HG03432 (cell line): ENCODE measurements at regions not wholly inside any gene's neighbourhood (a gene's known extent, or its start where the extent isn't known, plus 50 kb on each side); places are given as distances from the start of the nearest gene placed in this dataset.
"Not testable (repeated sequence)": the region's sequence is repeated elsewhere in the genome, so short reads cannot be mapped to it uniquely, and the experiment has no call there.

Source experiments
- ATAC-seq: cut with Tn5 transposase; IDR thresholded peaks from one replicate; pipeline ENCODE4 v1.9.1; 2021; ENCODE audit warnings: mild to moderate bottlenecking, moderate library complexity; ENCODE audit not compliant: unreplicated experiment

GRCh38 chr5:92610435-92610834 lies 970.6 kb downstream of the NR2F1-AS1 start:
- ATAC-seq = not testable (repeated sequence)

- no peak for ATAC-seq
These were observed 975.4 kb downstream of the NR2F1-AS1 start for GRCh38 chr5:92605591-92605990.

DNA sequence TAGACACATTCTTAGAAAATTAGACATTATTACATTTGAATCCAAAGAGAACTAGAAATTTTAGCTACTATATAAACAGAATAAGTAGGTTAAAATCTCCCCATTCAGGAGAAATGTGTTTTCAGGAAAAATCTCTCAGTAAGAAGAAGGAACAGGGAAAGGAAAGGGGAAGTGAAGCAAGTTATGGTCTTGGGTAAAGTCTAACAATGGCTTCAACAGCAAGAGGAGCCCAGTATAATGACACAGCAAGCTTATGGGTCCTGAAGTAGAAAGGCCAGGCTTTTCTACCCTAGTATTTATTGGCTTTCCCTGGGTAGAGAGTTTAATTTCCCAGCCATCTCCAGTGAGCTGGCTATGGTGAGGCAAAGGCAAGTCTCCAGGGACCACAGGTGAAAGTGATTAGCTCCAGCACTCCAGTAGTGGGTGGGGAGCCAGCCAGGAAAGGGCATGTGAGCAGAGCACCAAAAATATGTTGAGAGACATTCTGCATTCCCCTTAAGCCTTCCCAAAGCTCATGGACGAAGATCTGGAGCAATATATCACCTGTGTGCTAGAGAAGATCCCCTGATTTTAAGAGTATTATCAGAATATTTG lies 981.7 kb downstream of the NR2F1-AS1 start:
- ATAC-seq = no peak

- ATAC-seq = no peak
These were observed 987.0 kb downstream of the NR2F1-AS1 start for GRCh38 chr5:92594031-92594430.

GRCh38 chr5:92588876-92589275 lies 992.1 kb downstream of the NR2F1-AS1 start:
- no peak for ATAC-seq

- no peak for ATAC-seq
These were observed 999.3 kb downstream of the NR2F1-AS1 start for GRCh38 chr5:92581690-92582089.

GRCh38 chr5:92581249-92581648 lies 999.8 kb downstream of the NR2F1-AS1 start:
- ATAC-seq = no peak

DNA sequence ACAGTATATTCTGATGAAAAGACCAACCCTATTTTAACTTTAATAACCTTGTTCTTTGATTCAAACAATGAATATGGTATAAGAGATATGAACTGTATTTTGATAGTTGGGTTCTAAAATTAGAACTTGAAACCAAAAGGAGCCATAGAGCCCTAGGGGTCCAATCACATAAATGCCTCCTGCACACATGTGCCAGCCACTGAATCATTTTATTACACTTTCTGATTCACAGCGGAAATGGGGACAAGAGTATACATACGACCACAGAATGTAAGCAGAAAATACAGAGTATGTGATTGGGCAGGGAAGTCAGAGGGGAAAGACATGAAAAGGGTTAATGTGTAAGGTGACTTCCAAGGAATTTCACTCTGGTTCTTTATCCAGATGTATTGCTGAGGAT lies 1000.2 kb downstream of the NR2F1-AS1 start:
- no peak for ATAC-seq

DNA sequence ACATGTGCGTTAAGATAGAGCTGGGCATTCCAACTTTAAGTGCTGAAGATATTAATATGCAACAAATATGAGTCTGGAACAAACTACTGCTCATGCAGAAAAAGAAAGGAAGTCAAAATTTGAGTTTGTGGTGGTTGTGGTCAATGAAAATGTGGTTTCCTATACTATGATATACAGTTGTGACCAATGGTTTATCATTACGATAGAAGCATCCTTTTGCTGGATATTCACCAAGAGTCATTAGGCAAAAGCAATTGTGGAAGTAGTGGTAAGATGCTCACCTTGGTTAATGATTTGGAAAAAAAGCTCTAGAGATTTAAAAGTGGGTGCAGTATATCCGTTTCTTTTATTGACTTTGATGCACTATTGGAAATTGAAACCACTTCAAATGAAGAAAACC lies 1007.0 kb downstream of the NR2F1-AS1 start:
- ATAC-seq = no peak

GRCh38 chr5:92568522-92568921 lies 1012.5 kb downstream of the NR2F1-AS1 start:
- no peak for ATAC-seq

- ATAC-seq = no peak
These were observed 1013.1 kb downstream of the NR2F1-AS1 start for GRCh38 chr5:92567831-92568450.

DNA sequence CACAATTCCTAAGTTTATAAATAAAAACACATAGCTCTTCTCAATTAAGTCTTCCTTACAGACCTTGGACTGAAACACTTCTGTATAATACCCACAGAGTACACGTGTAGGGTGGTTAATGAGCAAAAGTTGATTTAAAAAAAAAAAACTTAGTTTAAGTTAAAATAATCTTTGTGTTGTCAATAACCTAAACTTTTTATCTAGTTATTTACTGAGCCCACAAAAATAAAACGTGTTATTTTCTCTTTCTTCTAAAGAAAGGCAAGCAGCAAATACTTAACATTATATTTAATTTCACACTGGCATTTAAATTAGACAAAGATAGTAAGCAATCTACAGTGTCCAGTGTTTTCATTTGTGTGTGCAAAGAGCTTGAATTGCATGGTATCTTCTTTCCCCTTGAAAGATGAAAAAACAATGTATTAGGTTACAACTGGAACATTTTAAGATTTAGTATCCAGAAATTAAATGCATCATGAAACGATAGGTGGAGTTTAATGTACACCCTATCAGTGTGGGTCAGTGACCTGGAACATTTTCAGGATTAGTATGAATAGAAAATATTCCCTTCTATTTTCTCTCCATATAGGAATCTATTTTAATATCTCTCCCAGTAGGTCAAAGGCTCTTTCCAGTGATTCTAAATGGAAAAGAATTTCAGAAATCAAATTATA lies 1014.8 kb downstream of the NR2F1-AS1 start:
- no peak for ATAC-seq

DNA sequence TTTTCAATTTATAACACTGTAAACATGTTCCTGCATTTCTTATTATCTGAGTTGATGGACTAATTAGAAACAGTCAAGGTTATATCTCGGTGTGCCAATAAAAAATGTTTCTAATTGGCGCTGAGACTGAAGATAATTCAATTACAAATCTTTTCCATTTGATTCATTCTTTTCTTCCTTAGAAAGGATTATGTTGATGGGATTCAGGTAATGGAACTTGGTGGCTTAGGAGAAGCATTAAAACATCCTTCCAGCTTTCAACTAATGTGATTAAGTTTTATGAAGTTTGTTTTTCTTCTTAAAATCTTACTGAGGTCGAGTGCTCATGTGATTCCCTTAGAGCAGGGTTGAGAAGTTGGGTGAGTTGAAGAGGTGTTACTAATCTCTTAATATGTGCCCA lies 1015.3 kb downstream of the NR2F1-AS1 start:
- no peak for ATAC-seq

- no peak for ATAC-seq
These were observed 1019.0 kb downstream of the NR2F1-AS1 start for GRCh38 chr5:92562065-92562464.

- ATAC-seq = no peak
These were observed 1019.5 kb downstream of the NR2F1-AS1 start for GRCh38 chr5:92561411-92561959.

DNA sequence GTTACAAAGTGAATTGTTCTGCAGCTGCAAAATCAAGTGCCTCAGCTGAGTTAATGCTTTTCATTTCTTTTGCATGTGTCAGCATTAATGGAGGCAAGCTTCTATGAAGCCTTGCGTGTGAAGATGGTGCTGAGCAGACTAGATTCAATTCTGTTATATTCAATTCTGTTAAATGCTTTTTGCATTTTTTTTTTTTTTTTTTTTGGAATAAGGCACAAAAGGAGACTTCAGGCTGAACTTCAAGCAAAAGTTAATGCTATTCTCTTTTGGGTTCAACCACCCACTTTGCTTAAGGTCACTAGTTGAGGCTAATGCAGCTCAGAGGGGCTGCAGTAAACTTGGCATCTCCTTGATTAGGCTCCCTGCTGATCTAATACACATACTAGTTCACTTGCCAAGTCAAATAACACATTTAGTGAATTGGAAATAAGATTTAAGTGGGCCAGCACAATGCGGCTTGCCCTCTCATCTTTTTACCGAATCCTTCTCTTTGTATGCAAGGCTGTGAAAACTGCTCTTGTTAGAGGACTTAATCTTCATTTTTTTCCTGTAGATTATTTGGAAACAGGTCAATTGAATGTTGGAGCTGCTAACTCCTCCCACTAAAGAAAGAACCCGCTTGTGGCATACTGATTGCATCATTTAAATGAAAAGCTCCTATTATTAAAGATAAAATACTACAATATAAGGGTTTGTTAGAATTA lies 1020.2 kb downstream of the NR2F1-AS1 start:
- ATAC-seq = no peak

- no peak for ATAC-seq
These were observed 1021.2 kb downstream of the NR2F1-AS1 start for GRCh38 chr5:92559781-92560180.

- no peak for ATAC-seq
These were observed 1021.7 kb downstream of the NR2F1-AS1 start for GRCh38 chr5:92559331-92559730.

DNA sequence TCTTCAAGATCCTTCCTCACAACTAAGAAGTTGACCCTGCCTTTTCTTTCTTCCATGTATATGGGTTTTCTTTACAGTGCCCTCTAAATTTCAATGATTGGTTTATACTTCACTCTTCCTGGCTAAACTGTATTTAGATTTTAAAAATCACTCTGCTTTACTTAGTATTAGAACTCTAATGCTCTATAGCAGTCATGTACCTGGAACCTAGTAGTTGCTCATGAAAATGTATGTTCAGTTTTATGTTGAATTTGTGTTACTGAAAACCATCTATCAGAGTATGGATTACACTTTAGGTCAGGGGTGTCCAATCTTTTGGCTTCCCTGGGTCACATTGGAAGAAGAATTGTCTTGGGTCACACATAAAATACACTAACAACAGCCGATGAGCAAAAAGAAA lies 1024.3 kb downstream of the NR2F1-AS1 start:
- ATAC-seq = no peak

DNA sequence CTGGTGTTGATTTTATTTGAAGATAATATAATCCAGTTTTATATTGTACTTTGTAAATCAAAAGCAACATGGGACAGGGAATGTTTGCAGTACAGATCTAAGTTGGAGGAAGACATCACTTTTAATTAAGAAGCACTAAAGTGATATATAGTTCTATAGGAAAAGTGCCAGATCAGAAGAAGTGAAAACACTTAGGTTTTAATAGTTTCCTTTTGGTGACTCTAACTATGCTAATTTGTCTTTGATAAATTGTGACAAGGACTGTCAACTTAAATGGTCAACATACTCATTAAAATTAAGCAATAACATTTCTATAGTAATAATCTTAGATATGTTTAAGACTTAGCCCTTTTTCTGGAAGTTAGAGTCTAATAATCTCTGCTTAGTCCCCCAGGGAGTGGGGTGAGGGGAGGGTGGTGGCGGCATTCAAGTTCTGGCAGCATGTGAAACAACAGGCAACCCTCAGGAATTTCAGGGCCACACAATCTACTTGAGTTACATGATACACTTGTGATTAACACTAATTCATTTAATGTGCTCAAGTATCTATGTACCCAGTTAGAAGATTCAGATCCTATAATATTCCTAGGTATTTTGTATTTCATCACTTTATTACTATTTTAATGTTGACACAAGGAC lies 1026.5 kb downstream of the NR2F1-AS1 start:
- ATAC-seq = no peak

GRCh38 chr5:92553326-92553725 lies 1027.7 kb downstream of the NR2F1-AS1 start:
- peak; percentile 47 for ATAC-seq
